LoVo (cell line): ENCODE measurements at regions not wholly inside any gene's neighbourhood (a gene's known extent, or its start where the extent isn't known, plus 50 kb on each side); places are given as distances from the start of the nearest gene placed in this dataset.

Experiments used
- DNase-seq: peaks from one replicate; pipeline ENCODE4 v3.0.0-alpha.2; 2016; ENCODE audit warnings: low spot score

DNA sequence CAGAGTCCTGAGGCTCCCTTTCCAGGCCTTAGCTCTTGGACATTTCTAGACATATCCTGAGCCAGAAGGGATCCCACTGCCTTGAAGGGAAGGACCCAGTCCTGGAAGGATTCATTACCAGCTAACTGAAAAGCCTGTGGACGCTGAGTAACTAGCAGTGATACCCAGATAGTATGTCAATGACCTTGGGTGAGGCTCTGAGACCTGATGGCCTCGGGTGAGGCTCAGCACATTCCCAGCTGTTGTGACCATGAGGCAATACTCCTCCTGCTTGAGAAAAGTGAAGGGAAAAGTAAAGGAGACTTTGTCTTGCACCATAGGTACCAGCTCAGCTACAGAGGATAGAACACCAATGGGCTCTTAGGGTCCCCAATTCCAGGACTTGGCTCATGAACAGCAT, 268.1 kb downstream of the DKK2 start:
- DNase-seq, result no peak

DNA sequence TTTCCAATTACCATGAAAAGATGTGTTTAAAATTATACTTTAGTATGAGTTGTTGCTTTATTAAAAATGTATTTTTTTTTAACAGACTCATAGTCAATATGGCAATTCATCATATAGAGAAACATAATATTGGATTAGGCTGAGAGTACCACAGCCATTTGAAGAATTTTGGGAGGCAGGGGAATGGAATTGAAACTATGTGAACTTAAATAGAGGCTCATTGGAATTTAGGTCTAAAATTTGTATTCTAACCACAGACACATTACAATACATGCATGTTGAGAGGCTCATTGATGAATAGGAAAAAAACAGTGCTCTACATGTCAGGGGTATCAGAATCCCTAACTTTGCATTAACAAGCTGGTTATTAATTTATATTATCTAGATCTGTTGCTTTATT, 269.6 kb downstream of the DKK2 start:
- no peak for DNase-seq

DNA sequence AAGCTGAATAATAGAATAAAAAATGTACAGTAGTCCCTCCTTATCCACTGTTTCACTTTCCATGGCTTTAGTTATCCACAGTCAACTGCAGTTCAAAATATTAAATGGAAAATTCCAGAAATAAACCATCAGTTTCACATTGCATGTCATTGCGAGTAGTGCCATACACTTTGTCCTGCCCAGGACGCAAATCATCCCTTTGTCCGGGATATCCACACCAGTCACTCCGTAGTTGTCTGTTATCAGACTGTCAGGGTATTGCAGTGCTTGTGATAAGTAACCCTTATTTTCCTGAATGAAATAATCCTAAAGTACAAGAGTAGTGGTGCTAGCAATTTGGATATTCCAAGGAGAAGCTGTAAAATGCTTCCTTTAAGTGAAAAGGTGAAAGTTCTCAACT, 271.3 kb downstream of the DKK2 start:
- DNase-seq, result no peak

DNA sequence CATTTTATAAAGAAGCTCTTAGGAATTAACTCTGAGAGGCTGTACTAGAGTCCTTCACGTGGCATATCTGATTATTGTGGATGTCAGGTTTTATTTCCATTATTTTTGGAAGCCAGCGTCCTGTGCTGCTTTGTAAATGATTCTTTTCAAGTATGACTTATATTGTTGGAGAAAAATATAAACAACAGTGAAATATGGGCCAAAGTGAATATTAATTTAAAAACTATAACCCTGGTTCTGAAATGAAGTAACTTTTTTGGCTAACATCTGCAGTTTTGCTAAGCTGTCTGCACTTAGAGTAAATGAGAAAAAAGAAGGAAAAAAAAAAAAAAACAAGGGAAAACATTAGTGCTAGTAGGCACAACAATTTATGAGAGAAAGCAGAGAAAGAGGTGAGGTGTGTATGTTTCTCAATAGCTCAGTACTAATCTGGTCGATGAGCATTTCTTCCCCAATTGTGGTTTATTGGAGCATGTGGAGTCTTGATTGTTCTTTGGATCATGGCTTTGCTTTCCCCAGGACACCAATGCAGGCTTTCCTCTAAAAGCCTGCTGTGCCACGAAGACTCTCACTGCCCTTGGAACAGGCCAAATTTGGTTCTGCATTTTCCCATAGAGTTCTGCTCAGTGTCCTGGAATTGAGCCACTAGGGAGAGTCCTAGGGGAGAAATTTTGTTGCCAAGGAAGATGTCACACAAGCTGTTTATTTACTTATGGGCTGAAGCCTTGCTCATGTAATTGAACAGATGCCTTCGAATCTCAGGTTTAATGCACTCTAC, 273.3 kb downstream of the DKK2 start:
- no peak for DNase-seq

DNA sequence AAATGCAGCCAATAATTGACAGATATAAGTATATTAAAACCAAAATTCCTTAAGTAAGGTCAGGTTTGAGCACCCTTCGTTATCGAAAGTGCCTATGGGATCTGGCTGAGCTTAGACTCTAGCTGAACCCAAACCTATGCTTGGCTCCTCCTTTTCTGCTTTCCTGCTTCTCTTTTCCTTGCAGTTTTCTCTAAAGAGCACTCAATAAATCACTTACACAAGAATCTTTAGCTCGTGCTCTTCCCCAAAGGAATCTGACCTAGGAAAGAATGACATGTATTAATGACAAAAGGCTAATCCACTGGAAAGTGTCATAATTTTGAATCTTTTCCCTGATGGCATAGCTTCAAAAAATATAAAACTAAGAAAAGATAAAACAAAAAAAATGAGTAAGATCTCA, 282.7 kb downstream of the DKK2 start:
- DNase-seq, result no peak

GRCh38 chr4:106746451-106746850, 289.7 kb downstream of the DKK2 start:
- DNase-seq, result no peak

DNA sequence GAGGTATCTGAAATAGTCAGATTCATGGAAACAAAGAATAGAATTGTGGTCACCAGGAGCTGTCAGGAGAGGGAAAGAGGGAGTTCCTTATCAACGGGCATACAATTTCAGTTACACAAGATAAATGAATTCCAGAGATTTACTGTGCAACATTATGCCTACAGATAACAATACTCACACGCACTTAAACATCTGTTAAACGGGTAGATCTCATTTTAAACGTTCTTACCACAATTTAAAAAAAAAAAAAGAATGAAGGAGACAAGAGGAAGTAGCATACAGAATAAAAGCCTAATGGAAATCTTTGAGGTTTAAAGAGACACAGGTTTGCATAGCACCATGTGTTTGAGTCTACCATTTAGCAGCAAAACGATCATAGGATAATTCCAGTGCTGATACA, 298.0 kb downstream of the DKK2 start:
- DNase-seq, result no peak

GRCh38 chr4:106718548-106718947, 317.6 kb downstream of the DKK2 start:
- no peak for DNase-seq

- DNase-seq, result no peak
Observed at GRCh38 chr4:106717091-106717490, 319.0 kb downstream of the DKK2 start.

- no peak for DNase-seq
Observed at GRCh38 chr4:106715825-106716224, 320.3 kb downstream of the DKK2 start.

GRCh38 chr4:106708464-106708816, 327.7 kb downstream of the DKK2 start:
- no peak for DNase-seq

- no peak for DNase-seq
Observed at GRCh38 chr4:106707776-106708463, 328.2 kb downstream of the DKK2 start.

DNA sequence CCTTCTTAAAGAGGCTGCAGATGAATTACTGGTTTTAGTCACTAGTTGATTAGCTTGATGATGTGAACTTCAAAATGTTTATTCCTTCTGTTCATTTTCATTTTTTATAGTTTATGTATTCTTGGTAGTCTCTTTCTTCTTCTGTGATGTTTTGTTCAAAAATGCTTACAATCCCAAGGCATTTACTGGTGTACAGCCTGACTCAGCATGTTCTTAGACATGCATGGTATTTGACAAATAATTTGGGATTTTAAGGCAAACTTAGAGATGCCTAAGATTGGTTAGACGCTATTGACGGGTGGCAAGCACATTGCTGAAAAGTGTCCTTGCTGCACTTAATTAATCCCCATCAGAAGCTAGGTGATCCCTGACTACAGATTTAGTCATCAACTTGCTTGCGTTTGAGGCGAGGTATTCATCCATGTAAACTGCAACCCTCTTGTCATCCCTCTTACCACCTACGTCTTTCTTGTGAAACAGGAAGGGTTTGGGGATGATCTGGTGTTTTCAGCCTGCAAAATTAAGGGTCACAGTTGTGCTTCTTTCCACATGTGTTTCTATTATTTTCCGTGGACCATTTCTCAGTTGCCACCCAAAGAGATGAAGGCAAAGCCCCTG, 331.8 kb downstream of the DKK2 start:
- no peak for DNase-seq

DNA sequence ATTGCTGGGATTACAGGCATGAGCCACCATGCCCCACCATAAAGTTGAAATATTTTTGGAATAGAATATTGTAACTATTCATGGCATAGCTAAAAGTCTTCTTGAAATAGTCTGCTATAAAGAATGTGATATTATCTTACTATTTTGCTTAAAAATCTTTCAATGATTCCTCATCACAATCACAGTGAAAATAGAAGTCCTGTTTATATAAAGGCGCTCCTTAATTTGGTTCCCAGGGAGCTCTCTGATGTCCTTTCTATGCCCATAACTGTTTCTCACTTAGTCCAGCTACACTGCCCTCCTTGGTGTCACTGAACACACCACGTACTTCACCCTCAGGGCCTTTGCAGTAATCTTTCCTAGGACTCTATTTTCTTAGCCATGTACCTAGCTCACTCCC, 331.7 kb upstream of the GIMD1 start:
- no peak for DNase-seq

DNA sequence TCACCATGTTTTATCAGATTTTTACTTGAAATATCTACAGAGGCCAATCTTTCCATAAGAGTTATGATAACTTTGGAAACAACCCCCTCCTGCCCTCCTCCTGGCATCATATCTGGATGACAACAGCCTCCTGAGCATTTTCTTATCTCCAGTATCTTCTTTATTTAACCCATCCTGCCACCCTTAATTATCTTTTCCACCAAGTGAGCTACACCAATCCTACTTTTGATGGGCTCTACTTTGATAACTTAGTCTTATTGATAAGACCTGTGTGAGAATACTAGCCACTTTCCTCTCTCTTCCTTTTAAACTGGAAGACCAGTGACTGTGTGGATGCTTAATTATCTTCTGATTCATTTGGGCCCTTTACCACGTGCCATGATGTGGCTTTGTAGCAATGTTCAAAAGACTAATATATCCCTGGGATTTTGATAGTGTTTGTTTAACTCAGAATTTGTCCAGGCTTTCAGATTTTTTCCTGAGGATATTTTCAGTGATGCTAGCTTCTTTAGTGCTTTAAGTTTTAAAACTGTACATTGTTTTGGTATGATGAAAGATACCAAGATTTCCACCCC, 330.1 kb upstream of the GIMD1 start:
- no peak for DNase-seq

- DNase-seq, result no peak
Observed at GRCh38 chr4:106695501-106696262, 327.1 kb upstream of the GIMD1 start.

DNA sequence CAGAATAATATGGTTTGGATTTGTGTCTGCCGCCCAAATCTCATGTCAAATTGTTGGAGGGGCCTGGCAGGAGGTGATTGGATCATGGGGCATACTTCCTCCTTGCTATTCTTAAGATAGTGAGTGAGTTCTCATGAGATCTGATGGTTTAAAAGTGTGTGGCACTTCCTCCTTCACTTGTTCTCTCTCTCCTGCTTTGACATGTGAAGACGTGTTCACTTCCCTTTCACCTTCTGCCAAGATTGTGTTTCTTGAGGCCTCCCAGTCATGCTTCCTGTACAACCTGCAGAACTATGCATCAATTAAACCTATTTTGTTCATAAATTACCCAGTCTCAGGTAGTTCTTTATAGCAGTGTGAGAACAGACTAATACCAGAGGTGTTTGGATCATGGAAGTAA, 325.7 kb upstream of the GIMD1 start:
- no peak for DNase-seq

GRCh38 chr4:106691749-106692148, 323.2 kb upstream of the GIMD1 start:
- DNase-seq, result no peak

DNA sequence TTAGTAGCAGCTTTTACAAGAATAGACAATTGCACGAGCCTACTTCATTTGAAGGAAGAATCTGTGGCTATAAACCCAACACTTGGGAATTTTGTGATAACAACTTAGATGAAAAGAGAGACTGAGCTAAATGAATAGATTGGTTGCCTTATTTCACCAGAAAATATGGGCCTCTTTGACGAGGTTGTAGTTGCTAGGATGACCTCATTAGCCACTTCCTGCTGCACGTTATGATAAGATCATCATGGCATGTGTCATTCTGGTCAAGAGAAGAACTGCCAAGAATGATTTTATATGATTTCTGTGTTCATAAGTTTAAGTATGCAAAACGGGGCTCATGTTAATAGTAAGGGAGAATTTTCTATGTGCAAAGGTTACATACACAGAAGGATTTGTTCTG, 321.9 kb upstream of the GIMD1 start:
- DNase-seq, result peak; percentile 7

GRCh38 chr4:106687026-106687425, 318.4 kb upstream of the GIMD1 start:
- no peak for DNase-seq

DNA sequence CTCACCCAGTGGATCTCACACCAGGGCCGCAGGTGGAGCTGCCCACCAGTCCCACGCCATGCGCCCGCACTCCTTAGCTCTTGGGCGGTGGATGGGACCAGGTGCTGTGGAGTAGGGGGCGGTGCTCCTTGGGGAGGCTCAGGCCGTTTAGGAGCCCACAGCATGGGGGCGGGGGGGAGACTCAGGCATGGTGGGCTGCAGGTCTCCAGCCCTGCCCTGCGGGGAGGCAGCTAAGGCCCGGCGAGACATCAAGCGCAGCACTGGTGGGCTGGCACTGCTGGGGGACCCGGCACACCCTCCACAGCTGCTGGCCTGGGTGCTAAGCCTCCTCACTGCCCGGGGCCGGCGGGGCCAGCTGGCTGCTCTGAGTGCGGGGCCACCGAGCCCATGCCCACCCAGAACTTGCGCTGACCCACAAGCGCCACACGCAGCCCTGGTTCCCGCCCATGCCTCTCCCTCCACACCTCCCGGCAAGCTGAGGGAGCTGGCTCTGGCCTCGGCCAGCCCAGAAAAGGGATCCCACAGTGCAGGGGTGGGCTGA, 312.9 kb upstream of the GIMD1 start:
- DNase-seq, result no peak

DNA sequence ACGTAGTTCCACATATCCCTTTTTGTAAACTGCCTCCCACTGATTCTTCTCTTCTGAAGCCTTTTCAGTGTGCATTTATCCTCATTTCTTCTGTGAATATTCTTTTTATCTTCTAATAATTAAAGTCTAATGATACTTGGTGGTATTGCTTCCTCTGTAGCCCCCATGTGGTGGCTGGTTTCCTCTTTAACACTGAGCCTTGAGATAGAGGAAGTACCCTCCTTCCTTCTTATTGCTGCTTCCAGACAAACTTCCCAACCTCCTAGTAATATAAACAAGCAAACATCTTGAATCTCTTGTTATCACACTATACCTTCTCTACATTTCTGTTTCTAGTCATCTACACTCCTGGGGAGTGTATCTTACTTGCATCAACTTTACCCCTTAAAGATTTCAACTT, 310.5 kb upstream of the GIMD1 start:
- DNase-seq, result no peak
